Astrocyte of the spinal cord (primary cell): ENCODE measurements at regions not wholly inside any gene's neighbourhood (a gene's known extent, or its start where the extent isn't known, plus 50 kb on each side); places are given as distances from the start of the nearest gene placed in this dataset.

Experiments
- DNase-seq: peaks from one replicate; pipeline ENCODE4 v3.0.0; 2011; ENCODE audit warnings: low read depth, low spot score
- H3K4me3 ChIP-seq: 2 replicates; pipeline ENCODE4 v1.5.1; 2011; ENCODE audit warnings: low read depth, mild to moderate bottlenecking, low read length, moderate library complexity
- CTCF ChIP-seq: IDR thresholded peaks from 2 replicates; pipeline ENCODE4 v1.5.1; 2012; ENCODE audit warnings: low read depth, mild to moderate bottlenecking, low read length, inconsistent platforms
- in situ Hi-C: cut with HindIII; loops from 2 replicates; pipeline ENCODE4 v1.10.0; 2017; ENCODE audit warnings: low sequenced_read_pairs

GRCh38 chr1:208855403-208855802, 611.2 kb upstream of the PLXNA2 start:
- DNase-seq, result no peak
- in situ Hi-C loops, result no loop called here
- no peak for TF ChIP-seq CTCF
- no peak overlapping the region for H3K4me3 ChIP-seq

GRCh38 chr1:208857465-208857864, 613.3 kb upstream of the PLXNA2 start:
- no peak for TF ChIP-seq CTCF
- DNase-seq, result no peak
- in situ Hi-C loops, result no loop called here
- no peak overlapping the region for H3K4me3 ChIP-seq

GRCh38 chr1:208858738-208859137, 614.6 kb upstream of the PLXNA2 start:
- no peak for TF ChIP-seq CTCF
- no peak for DNase-seq
- in situ Hi-C loops, result no loop called here
- no peak overlapping the region for H3K4me3 ChIP-seq

GRCh38 chr1:208864366-208864965, 620.3 kb upstream of the PLXNA2 start:
- in situ Hi-C loops, result no loop called here
- no peak for DNase-seq
- no peak for TF ChIP-seq CTCF
- no peak overlapping the region for H3K4me3 ChIP-seq

GRCh38 chr1:208866386-208866955, 622.3 kb upstream of the PLXNA2 start:
- DNase-seq, result no peak
- TF ChIP-seq CTCF, result no peak
- H3K4me3 ChIP-seq, result no peak overlapping the region
- in situ Hi-C loops, result no loop called here

- in situ Hi-C loops, result no loop called here
- TF ChIP-seq CTCF, result no peak
- DNase-seq, result peak; percentile 3
- no peak overlapping the region for H3K4me3 ChIP-seq
These were observed 624.4 kb upstream of the PLXNA2 start for GRCh38 chr1:208868554-208868953.

- H3K4me3 ChIP-seq, result no peak overlapping the region
- TF ChIP-seq CTCF, result no peak
- in situ Hi-C loops, result no loop called here
- no peak for DNase-seq
These were observed 630.7 kb upstream of the PLXNA2 start for GRCh38 chr1:208874915-208875314.
